CD4-positive, alpha-beta T cell treated with Interleukin-15 for 4 hours (primary cell): ENCODE measurements at regions not wholly inside any gene's neighbourhood (a gene's known extent, or its start where the extent isn't known, plus 50 kb on each side); places are given as distances from the start of the nearest gene placed in this dataset.
"Not testable (repeated sequence)": the region's sequence is repeated elsewhere in the genome, so short reads cannot be mapped to it uniquely, and the experiment has no call there.

Experiments
- DNase-seq: peaks from one replicate; pipeline ENCODE4 v3.0.0-alpha.2; 2020; ENCODE audit warnings: low spot score

- no peak for DNase-seq
Measured at GRCh38 chr14:105890474-105891220, 364.3 kb downstream of the TMEM121 start.

- DNase-seq, result no peak
Measured at GRCh38 chr14:105891221-105891602, 364.8 kb downstream of the TMEM121 start.

GRCh38 chr14:105891631-105892452 is 365.5 kb downstream of the TMEM121 start:
- no peak for DNase-seq

GRCh38 chr14:105892453-105893441 is 366.4 kb downstream of the TMEM121 start:
- not testable (repeated sequence) for DNase-seq

GRCh38 chr14:105893686-105894085 is 367.3 kb downstream of the TMEM121 start:
- not testable (repeated sequence) for DNase-seq

GRCh38 chr14:105894125-105894977 is 368.0 kb downstream of the TMEM121 start:
- no peak for DNase-seq

GRCh38 chr14:105894978-105895881 is 368.8 kb downstream of the TMEM121 start:
- no peak for DNase-seq

- DNase-seq, result not testable (repeated sequence)
Measured at GRCh38 chr14:105896206-105896605, 369.8 kb downstream of the TMEM121 start.

- DNase-seq, result not testable (repeated sequence)
Measured at GRCh38 chr14:105896961-105897724, 370.8 kb downstream of the TMEM121 start.

- no peak for DNase-seq
Measured at GRCh38 chr14:105897725-105898113, 371.3 kb downstream of the TMEM121 start.

- DNase-seq, result no peak
Measured at GRCh38 chr14:105898482-105899010, 372.2 kb downstream of the TMEM121 start.

GRCh38 chr14:105899071-105899641 is 372.8 kb downstream of the TMEM121 start:
- no peak for DNase-seq

- no peak for DNase-seq
Measured at GRCh38 chr14:105899657-105900397, 373.4 kb downstream of the TMEM121 start.

- DNase-seq, result no peak
Measured at GRCh38 chr14:105900398-105901160, 374.2 kb downstream of the TMEM121 start.

- no peak for DNase-seq
Measured at GRCh38 chr14:105901226-105901625, 374.8 kb downstream of the TMEM121 start.

GRCh38 chr14:105902131-105902898 is 375.9 kb downstream of the TMEM121 start:
- DNase-seq, result no peak

GRCh38 chr14:105902899-105903165 is 376.4 kb downstream of the TMEM121 start:
- DNase-seq, result not testable (repeated sequence)
